ENCODE measurements at regions not wholly inside any gene's neighbourhood (a gene's known extent, or its start where the extent isn't known, plus 50 kb on each side); places are given as distances from the start of the nearest gene placed in this dataset.
"Not testable (repeated sequence)": the region's sequence is repeated elsewhere in the genome, so short reads cannot be mapped to it uniquely, and the experiment has no call there.

DNA sequence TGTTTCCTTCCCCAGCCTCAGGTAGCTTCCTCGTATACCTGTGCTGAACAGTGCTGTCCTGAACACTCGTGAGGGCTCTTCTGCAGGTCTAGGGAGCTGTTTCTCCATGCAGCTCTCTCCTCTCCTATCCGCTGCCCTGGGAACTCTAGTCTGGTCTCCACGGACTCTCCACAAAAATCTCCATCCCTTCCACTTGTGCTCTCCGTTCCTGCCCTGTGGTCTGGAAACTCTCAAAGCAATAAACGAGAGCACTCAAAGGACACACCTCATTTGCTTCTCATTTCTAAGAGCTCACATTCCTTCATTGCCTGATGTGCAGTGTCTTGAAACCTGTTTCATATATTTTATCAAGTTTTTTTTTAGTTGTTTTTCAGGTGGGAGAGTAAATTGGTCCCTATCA is 235.9 kb upstream of the RGS17 start:
- Histone ChIP-seq H3K4me3 (ENCODE audit: insufficient read depth, low read depth, low read length) (no peak overlapping the region), H3K27me3 (ENCODE audit: control insufficient read depth, insufficient read depth, low read length) (no peaks in the 10 kb centered on the region)
- no peak for DNase-seq

GRCh38 chr6:153357391-153357790 is 226.3 kb upstream of the RGS17 start:
- Histone ChIP-seq H3K27me3 (ENCODE audit: control insufficient read depth, insufficient read depth, low read length) (no peaks in the 10 kb centered on the region), H3K36me3 (replicated peaks; ENCODE audit: control insufficient read depth, insufficient read depth, low read length) (no peaks in the 10 kb centered on the region), H3K4me3 (ENCODE audit: insufficient read depth, low read depth, low read length) (no peak overlapping the region)
- no peak for DNase-seq

More for the DNA sequence above, 235.9 kb upstream of the RGS17 start:
- no peaks in the 10 kb centered on the region for H3K36me3 ChIP-seq (replicated peaks; ENCODE audit: control insufficient read depth, insufficient read depth, low read length)

DNA sequence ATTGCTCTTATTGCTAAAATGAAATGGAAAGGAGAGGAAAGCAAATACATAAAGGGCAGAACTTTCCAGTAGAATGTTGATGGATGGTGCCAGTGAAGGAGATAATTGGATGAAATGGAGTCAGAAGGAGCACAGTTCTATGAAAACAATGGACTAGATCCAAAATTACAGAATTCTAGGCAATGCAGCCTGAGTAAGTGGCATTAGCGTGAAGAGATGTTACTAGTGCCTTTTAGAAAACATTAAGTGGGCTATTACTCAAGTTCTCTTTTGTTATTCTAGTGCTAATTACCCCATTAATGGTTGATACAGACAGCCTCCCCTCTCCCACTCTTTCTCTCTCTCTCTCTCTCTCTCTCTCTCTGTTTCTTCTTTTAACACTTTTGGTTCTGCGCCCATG is 209.5 kb upstream of the RGS17 start:
- no peak for DNase-seq
- Histone ChIP-seq H3K4me3 (ENCODE audit: insufficient read depth, low read depth, low read length) (no peak overlapping the region), H3K27me3 (ENCODE audit: control insufficient read depth, insufficient read depth, low read length) (no peaks in the 10 kb centered on the region), H3K36me3 (replicated peaks; ENCODE audit: control insufficient read depth, insufficient read depth, low read length) (no peaks in the 10 kb centered on the region)

- Histone ChIP-seq H3K27me3 (ENCODE audit: control insufficient read depth, insufficient read depth, low read length) (no peaks in the 10 kb centered on the region), H3K4me3 (ENCODE audit: insufficient read depth, low read depth, low read length) (no peak overlapping the region), H3K36me3 (replicated peaks; ENCODE audit: control insufficient read depth, insufficient read depth, low read length) (no peaks in the 10 kb centered on the region)
- no peak for DNase-seq
Observed at GRCh38 chr6:153334121-153334520, 203.0 kb upstream of the RGS17 start.

- not testable (repeated sequence) for H3K36me3 ChIP-seq (replicated peaks; ENCODE audit: control insufficient read depth, insufficient read depth, low read length); H3K27me3 ChIP-seq (ENCODE audit: control insufficient read depth, insufficient read depth, low read length); DNase-seq; H3K4me3 ChIP-seq (ENCODE audit: insufficient read depth, low read depth, low read length)
Observed at GRCh38 chr6:153331221-153331620, 200.1 kb upstream of the RGS17 start.

DNA sequence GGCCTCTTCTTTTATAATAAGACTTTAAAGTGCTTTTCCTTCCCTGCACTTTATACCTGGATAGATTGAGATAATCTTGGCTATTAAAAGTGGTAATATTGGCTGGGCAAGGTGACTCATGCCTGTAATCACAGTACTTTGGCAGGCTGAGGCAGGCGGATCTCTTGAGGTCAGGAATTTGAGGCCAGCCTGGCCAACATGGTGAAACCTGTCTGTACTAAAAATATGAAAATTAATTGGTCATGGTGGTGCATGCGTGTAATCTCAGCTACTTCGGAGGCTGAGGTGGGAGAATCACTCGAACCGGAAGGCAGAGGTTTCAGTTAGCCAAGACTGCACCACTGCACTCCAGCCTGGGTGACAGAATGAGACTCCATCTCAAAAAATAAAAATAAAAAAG is 197.1 kb upstream of the RGS17 start:
- no peak for DNase-seq
- no peak overlapping the region for H3K4me3 ChIP-seq (ENCODE audit: insufficient read depth, low read depth, low read length)
- H3K36me3 ChIP-seq (replicated peaks; ENCODE audit: control insufficient read depth, insufficient read depth, low read length), result no peaks in the 10 kb centered on the region
- no peaks in the 10 kb centered on the region for H3K27me3 ChIP-seq (ENCODE audit: control insufficient read depth, insufficient read depth, low read length)

DNA sequence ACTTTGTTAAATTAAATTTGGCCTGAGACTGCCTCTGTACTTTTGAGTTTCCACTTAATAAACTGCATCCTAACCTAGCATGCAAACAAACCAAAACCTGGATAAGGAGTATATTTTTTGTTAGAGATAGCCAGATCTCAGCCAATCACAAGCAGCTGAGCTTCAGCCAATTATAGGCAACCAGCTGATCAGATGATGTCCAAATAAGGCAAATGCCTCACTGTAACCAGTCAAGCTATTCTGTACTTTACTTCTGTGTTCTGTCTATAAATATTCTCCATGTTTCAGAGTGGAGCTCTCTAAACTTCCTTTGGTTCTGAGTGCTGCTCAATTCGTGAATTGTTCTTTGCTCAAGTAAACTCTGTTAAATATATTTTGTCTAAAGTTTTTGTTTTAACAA is 194.6 kb upstream of the RGS17 start:
- Histone ChIP-seq H3K27me3 (ENCODE audit: control insufficient read depth, insufficient read depth, low read length) (no peaks in the 10 kb centered on the region), H3K4me3 (ENCODE audit: insufficient read depth, low read depth, low read length) (no peak overlapping the region), H3K36me3 (replicated peaks; ENCODE audit: control insufficient read depth, insufficient read depth, low read length) (no peaks in the 10 kb centered on the region)
- no peak for DNase-seq

DNA sequence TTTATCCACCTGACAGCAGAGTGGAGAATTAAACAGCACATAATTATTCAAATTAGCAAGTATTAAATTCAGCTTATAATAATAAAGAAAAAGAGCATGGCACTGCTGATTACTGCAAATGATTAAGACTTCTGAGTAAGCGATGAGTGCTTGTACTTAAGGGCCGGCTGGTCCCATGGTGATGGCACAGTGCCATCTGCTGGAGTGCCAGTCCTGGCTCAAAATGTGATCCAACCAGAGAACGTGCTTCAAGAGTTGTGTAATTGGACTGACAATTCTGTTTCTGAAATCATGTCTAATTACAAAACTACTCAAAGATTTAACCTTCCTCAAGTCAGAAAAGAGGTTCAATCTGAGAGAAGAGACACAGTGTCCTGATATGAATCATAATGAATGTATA is 181.6 kb upstream of the RGS17 start:
- Histone ChIP-seq H3K27me3 (ENCODE audit: control insufficient read depth, insufficient read depth, low read length) (no peaks in the 10 kb centered on the region), H3K36me3 (replicated peaks; ENCODE audit: control insufficient read depth, insufficient read depth, low read length) (no peaks in the 10 kb centered on the region), H3K4me3 (ENCODE audit: insufficient read depth, low read depth, low read length) (no peak overlapping the region)
- DNase-seq, result peak; percentile 30

DNA sequence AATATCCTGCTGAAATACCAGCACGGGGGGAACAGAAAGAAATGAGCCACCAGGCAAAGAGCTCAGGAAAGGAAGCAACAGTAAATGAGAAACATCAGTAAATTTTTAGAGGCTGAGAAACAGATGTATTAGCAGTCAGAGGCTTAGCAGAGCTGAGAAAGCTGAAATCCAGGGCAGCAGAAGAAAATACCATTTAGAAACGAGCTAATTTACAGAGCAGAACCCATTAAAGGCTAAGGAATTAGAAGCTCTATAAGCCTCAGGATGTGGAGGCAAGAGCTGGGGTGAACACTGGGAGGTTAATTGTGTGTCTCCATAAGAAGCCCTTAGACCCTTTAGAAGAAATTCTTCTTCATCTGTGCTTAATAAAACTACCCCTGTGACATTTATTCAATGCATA is 178.6 kb upstream of the RGS17 start:
- Histone ChIP-seq H3K4me3 (ENCODE audit: insufficient read depth, low read depth, low read length) (no peak overlapping the region), H3K27me3 (ENCODE audit: control insufficient read depth, insufficient read depth, low read length) (no peaks in the 10 kb centered on the region), H3K36me3 (replicated peaks; ENCODE audit: control insufficient read depth, insufficient read depth, low read length) (no peaks in the 10 kb centered on the region)
- no peak for DNase-seq

GRCh38 chr6:153302133-153302532 is 171.1 kb upstream of the RGS17 start:
- Histone ChIP-seq H3K36me3 (replicated peaks; ENCODE audit: control insufficient read depth, insufficient read depth, low read length) (no peaks in the 10 kb centered on the region), H3K4me3 (ENCODE audit: insufficient read depth, low read depth, low read length) (no peak overlapping the region), H3K27me3 (ENCODE audit: control insufficient read depth, insufficient read depth, low read length) (no peaks in the 10 kb centered on the region)
- no peak for DNase-seq

DNA sequence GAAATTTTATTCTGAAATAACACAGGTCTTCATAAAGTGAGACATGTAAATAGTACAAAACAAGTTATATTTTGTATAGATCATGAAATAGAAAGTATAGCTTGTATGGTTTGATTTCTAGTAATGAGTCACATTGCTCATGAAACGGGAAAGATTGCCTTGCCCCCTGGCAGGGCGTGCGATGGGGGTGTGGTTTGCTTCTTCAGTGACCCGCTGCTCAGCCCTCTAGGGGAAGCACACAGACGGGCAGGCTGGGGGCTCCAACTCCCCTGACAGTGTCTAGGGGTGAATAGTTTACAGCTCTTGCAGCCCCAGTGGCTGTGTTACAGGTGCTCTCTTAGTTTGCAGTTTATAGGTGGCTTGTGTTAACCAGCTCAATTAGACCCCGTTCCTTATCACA is 170.5 kb upstream of the RGS17 start:
- Histone ChIP-seq H3K4me3 (ENCODE audit: insufficient read depth, low read depth, low read length) (no peak overlapping the region), H3K27me3 (ENCODE audit: control insufficient read depth, insufficient read depth, low read length) (no peaks in the 10 kb centered on the region), H3K36me3 (replicated peaks; ENCODE audit: control insufficient read depth, insufficient read depth, low read length) (no peaks in the 10 kb centered on the region)
- DNase-seq, result peak; percentile 7

DNA sequence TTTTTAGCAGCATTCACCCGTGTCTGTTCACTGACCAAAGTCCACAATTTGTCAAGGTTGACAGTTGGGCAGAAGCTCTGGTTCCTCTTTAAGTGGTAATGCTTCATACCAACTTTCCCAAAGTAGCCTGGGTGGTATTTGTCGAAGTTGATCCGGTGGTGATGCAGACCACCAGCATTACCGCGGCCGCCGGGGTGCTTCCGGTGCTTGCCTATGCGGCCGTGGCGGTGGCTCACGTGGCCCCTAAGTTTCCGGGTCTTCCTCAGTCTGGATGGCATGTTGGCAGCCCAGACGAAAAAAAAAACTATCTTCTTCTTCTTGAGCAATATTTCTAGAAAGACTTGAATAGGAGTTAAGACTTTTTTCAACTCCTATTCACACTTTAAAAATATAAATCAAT is 151.4 kb upstream of the RGS17 start:
- not testable (repeated sequence) for DNase-seq; H3K4me3 ChIP-seq (ENCODE audit: insufficient read depth, low read depth, low read length); H3K36me3 ChIP-seq (replicated peaks; ENCODE audit: control insufficient read depth, insufficient read depth, low read length); H3K27me3 ChIP-seq (ENCODE audit: control insufficient read depth, insufficient read depth, low read length)

DNA sequence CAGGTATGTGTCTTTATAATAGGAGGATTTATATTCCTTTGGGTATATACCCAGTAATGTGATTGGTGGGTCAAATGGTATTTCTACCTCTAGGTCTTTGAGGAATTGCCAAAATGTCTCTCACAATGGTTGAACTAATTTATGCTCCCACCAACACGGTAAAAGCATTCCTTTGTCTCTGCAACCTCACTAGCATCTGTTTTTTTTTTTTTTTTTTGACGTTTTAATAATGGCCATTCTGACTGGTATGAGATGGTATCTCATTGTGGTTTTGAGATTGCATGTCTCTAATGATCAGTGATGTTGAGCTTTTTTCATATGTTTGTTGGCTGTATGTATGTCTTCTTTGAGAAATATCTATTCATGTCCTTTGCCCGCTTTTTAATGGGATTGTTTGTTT is 144.9 kb upstream of the RGS17 start:
- Histone ChIP-seq H3K36me3 (replicated peaks; ENCODE audit: control insufficient read depth, insufficient read depth, low read length) (no peaks in the 10 kb centered on the region), H3K4me3 (ENCODE audit: insufficient read depth, low read depth, low read length) (no peak overlapping the region), H3K27me3 (ENCODE audit: control insufficient read depth, insufficient read depth, low read length) (no peaks in the 10 kb centered on the region)
- DNase-seq, result no peak

GRCh38 chr6:153272201-153272980 is 141.3 kb upstream of the RGS17 start:
- DNase-seq, result no peak
- H3K27me3 ChIP-seq (ENCODE audit: control insufficient read depth, insufficient read depth, low read length), result no peaks in the 10 kb centered on the region
- no peaks in the 10 kb centered on the region for H3K36me3 ChIP-seq (replicated peaks; ENCODE audit: control insufficient read depth, insufficient read depth, low read length)
- no peak overlapping the region for H3K4me3 ChIP-seq (ENCODE audit: insufficient read depth, low read depth, low read length)

- H3K4me3 ChIP-seq (ENCODE audit: insufficient read depth, low read depth, low read length), result no peak overlapping the region
- H3K36me3 ChIP-seq (replicated peaks; ENCODE audit: control insufficient read depth, insufficient read depth, low read length), result no peaks in the 10 kb centered on the region
- no peak for DNase-seq
- no peaks in the 10 kb centered on the region for H3K27me3 ChIP-seq (ENCODE audit: control insufficient read depth, insufficient read depth, low read length)
Observed at GRCh38 chr6:153263489-153263888, 132.4 kb upstream of the RGS17 start.

DNA sequence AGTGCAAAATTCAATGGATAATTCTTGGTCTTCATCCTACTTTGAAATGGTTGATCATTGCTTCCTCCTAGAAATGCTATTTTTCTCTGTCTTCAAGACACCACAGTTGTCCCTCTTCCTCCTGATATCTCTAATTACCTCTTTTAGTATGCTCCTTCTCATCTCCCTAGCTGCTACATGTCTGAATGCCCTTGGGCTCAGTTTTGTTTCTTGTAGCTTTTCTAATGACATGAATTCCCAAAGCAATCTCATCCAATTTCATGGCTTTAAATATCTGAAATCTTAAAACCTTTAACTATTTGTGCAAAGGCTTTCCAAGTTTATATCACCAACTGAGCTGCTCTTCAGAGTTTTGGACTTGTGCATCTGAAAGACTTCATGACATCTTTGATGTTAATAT is 120.2 kb upstream of the RGS17 start:
- DNase-seq, result no peak
- H3K4me3 ChIP-seq (ENCODE audit: insufficient read depth, low read depth, low read length), result no peak overlapping the region
- no peaks in the 10 kb centered on the region for H3K27me3 ChIP-seq (ENCODE audit: control insufficient read depth, insufficient read depth, low read length)
- H3K36me3 ChIP-seq (replicated peaks; ENCODE audit: control insufficient read depth, insufficient read depth, low read length), result no peaks in the 10 kb centered on the region
